Vagina (tissue), 2 donors: ENCODE measurements at regions not wholly inside any gene's neighbourhood (a gene's known extent, or its start where the extent isn't known, plus 50 kb on each side); places are given as distances from the start of the nearest gene placed in this dataset.

ENCODE experiments used
- POLR2A ChIP-seq, 2 donors: fragments of 450-650 bp; IDR thresholded peaks; one replicate each; pipeline ENCODE4 v1.6.1; 2017; ENCODE audit warnings: antibody characterized with exemption in 2 of 2, mild to moderate bottlenecking in 2 of 2, moderate library complexity in 2 of 2
- TF ChIP-seq, protein P1 (sequence below), 3 experiments: fragments of 450-650 bp in 2 of 3; fragments of 200-600 bp in 1 of 3; sonication (generic) in 1 of 3; IDR thresholded peaks; one replicate each; pipeline ENCODE4 v1.5.1; 2017 to 2019; ENCODE audit warnings: antibody characterized with exemption in 3 of 3, mild to moderate bottlenecking in 2 of 3, moderate library complexity in 2 of 3

DNA sequence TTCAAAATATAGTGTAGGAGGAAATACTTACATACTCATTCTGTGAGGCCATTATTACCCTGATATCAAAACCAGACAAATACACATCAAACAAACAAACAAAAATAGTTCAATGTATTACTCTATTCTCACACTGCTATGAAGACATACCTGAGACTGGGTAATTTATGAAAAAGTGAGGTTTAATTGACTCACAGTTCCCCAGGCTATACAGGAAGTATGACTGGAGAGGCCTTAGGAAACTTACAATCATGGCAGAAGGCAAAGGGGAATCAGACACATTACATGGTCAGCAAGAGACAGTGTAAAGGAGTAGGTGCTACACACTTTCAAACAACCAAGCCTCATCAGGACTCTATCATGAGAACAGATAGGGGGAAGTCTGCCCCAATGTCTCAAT is 1023.2 kb downstream of the TMTC2 start:
- TF ChIP-seq POLR2A (IDR thresholded peaks at IDR 0.05) = no peak
- TF ChIP-seq, protein P1, sequence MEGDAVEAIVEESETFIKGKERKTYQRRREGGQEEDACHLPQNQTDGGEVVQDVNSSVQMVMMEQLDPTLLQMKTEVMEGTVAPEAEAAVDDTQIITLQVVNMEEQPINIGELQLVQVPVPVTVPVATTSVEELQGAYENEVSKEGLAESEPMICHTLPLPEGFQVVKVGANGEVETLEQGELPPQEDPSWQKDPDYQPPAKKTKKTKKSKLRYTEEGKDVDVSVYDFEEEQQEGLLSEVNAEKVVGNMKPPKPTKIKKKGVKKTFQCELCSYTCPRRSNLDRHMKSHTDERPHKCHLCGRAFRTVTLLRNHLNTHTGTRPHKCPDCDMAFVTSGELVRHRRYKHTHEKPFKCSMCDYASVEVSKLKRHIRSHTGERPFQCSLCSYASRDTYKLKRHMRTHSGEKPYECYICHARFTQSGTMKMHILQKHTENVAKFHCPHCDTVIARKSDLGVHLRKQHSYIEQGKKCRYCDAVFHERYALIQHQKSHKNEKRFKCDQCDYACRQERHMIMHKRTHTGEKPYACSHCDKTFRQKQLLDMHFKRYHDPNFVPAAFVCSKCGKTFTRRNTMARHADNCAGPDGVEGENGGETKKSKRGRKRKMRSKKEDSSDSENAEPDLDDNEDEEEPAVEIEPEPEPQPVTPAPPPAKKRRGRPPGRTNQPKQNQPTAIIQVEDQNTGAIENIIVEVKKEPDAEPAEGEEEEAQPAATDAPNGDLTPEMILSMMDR (IDR thresholded peaks at IDR 0.05) = no peak
